ENCODE measurements at regions not wholly inside any gene's neighbourhood (a gene's known extent, or its start where the extent isn't known, plus 50 kb on each side); places are given as distances from the start of the nearest gene placed in this dataset.

DNA sequence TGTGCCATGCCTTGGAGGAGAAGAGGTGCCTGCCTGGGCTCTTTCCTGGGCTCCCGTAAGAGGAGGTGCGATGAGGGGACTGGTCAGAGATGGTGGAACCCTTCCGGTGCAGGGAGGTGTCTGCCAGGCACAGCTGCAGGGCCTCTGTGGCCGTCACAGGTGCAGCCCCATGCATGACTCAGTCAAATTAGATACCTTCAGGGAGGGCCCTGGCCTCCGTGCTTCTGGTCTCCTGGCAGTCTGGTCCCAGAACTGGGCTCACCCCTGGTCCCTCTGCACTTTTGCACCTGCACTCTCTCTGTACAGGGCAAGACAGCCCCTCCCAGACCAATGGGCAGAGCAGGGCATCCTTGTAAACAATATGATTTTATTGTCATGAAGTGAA, 49.9 kb upstream of the LRPAP1 start:
- Histone ChIP-seq H3K4me1 (ENCODE audit: control insufficient read depth in 2 of 2, insufficient read depth in 2 of 2, low read length in 2 of 2) (no peaks in the 10 kb centered on the region), H3K9me3 (ENCODE audit: control insufficient read depth in 2 of 3, low read length in 3 of 3) (no peaks in the 10 kb centered on the region), H3K27ac (ENCODE audit: low read depth, low read length) (no peak overlapping the region), H3K4me3 (ENCODE audit: low read length) (no peak overlapping the region), H3K27me3 (ENCODE audit: control insufficient read depth in 2 of 2, insufficient read depth in 2 of 2, low read length in 2 of 2) (no peaks in the 10 kb centered on the region), H3K36me3 (ENCODE audit: control insufficient read depth in 2 of 3, insufficient read depth in 3 of 3, low read length in 3 of 3) (no peaks in the 10 kb centered on the region)
- ChIA-PET CTCF (no interaction called here), POLR2A (no interaction called here)
- peaks cover 0 to 6% (median 5%) of the 10 kb centered on the region in 7 donors for H3K4me1 Mint-ChIP-seq
- no peak overlapping the region for H3K4me3 Mint-ChIP-seq
- ATAC-seq (no peak), DNase-seq (no peak)
- H3K27me3 Mint-ChIP-seq = peaks cover 0 to 33% (median 20%) of the 10 kb centered on the region in 5 donors
- H3K36me3 Mint-ChIP-seq = no peaks in the 10 kb centered on the region
- no peak overlapping the region for H3K27ac Mint-ChIP-seq
- peaks cover 0 to 7% (median 0%) of the 10 kb centered on the region in 11 donors for H3K9me3 Mint-ChIP-seq
- intact Hi-C loops (cut with micrococcal nuclease) = no loop called here

Measured in naive thymus-derived CD4-positive, alpha-beta T cell (primary cell).